Stimulated activated naive CD8-positive, alpha-beta T cell treated with anti-CD3 and anti-CD28 coated beads, Interleukin-15, Interleukin-2, amounts not matched to agents 100 ng/mL and 50 ng/mL, for 24 hours (primary cell): ENCODE measurements at regions not wholly inside any gene's neighbourhood (a gene's known extent, or its start where the extent isn't known, plus 50 kb on each side); places are given as distances from the start of the nearest gene placed in this dataset.

Experiments
- H3K27ac Mint-ChIP-seq: one replicate; pipeline ENCODE4 v1.8.0; 2021; ENCODE audit warnings: mild to moderate bottlenecking, mixed read lengths
- H3K27me3 Mint-ChIP-seq: one replicate; pipeline ENCODE4 v1.8.0; 2021; ENCODE audit warnings: mixed read lengths
- H3K36me3 Mint-ChIP-seq: one replicate; pipeline ENCODE4 v1.8.0; 2021; ENCODE audit warnings: low read depth, mixed read lengths
- H3K4me1 Mint-ChIP-seq: one replicate; pipeline ENCODE4 v1.8.0; 2021; ENCODE audit warnings: low read depth, mixed read lengths
- H3K4me3 Mint-ChIP-seq: one replicate; pipeline ENCODE4 v1.8.0; 2021; ENCODE audit warnings: mild to moderate bottlenecking, mixed read lengths
- H3K9me3 Mint-ChIP-seq: one replicate; pipeline ENCODE4 v1.8.0; 2021; ENCODE audit warnings: mixed read lengths

- Mint-ChIP-seq H3K4me1 (peaks cover 16% of the 10 kb centered on the region), H3K27ac (no peak overlapping the region), H3K9me3 (no peaks in the 10 kb centered on the region), H3K27me3 (peaks cover 28% of the 10 kb centered on the region), H3K4me3 (peak overlapping the region; percentile 80), H3K36me3 (no peaks in the 10 kb centered on the region)
Measured at GRCh38 chr14:89041257-89041582, 216.8 kb downstream of the TTC8 start.

GRCh38 chr14:89042021-89042420 lies 217.6 kb downstream of the TTC8 start:
- Mint-ChIP-seq H3K27me3 (peaks cover 30% of the 10 kb centered on the region), H3K9me3 (no peaks in the 10 kb centered on the region), H3K4me1 (peaks cover 16% of the 10 kb centered on the region), H3K36me3 (no peaks in the 10 kb centered on the region), H3K4me3 (no peak overlapping the region), H3K27ac (no peak overlapping the region)

- Mint-ChIP-seq H3K4me1 (no peaks in the 10 kb centered on the region), H3K4me3 (no peak overlapping the region), H3K27me3 (peaks cover 4% of the 10 kb centered on the region), H3K9me3 (peaks cover 3% of the 10 kb centered on the region), H3K27ac (no peak overlapping the region), H3K36me3 (no peaks in the 10 kb centered on the region)
Measured at GRCh38 chr14:89053303-89053702, 228.9 kb downstream of the TTC8 start.

GRCh38 chr14:89056394-89056793 lies 231.9 kb downstream of the TTC8 start:
- H3K9me3 Mint-ChIP-seq: peaks cover 3% of the 10 kb centered on the region
- no peaks in the 10 kb centered on the region for H3K27me3 Mint-ChIP-seq
- no peaks in the 10 kb centered on the region for H3K4me1 Mint-ChIP-seq
- no peaks in the 10 kb centered on the region for H3K36me3 Mint-ChIP-seq
- no peak overlapping the region for H3K4me3 Mint-ChIP-seq
- no peak overlapping the region for H3K27ac Mint-ChIP-seq

- Mint-ChIP-seq H3K27me3 (peaks cover 4% of the 10 kb centered on the region), H3K4me1 (no peaks in the 10 kb centered on the region), H3K9me3 (no peaks in the 10 kb centered on the region), H3K4me3 (no peak overlapping the region), H3K36me3 (no peaks in the 10 kb centered on the region), H3K27ac (no peak overlapping the region)
Measured at GRCh38 chr14:89058697-89059096, 234.2 kb downstream of the TTC8 start.

GRCh38 chr14:89060191-89060590 lies 235.7 kb downstream of the TTC8 start:
- no peak overlapping the region for H3K27ac Mint-ChIP-seq
- H3K4me1 Mint-ChIP-seq: no peaks in the 10 kb centered on the region
- no peaks in the 10 kb centered on the region for H3K36me3 Mint-ChIP-seq
- H3K4me3 Mint-ChIP-seq: no peak overlapping the region
- peaks cover 11% of the 10 kb centered on the region for H3K27me3 Mint-ChIP-seq
- H3K9me3 Mint-ChIP-seq: no peaks in the 10 kb centered on the region

GRCh38 chr14:89061696-89062095 lies 237.2 kb downstream of the TTC8 start:
- H3K27me3 Mint-ChIP-seq: peaks cover 11% of the 10 kb centered on the region
- no peaks in the 10 kb centered on the region for H3K9me3 Mint-ChIP-seq
- H3K4me3 Mint-ChIP-seq: no peak overlapping the region
- no peaks in the 10 kb centered on the region for H3K36me3 Mint-ChIP-seq
- H3K27ac Mint-ChIP-seq: no peak overlapping the region
- H3K4me1 Mint-ChIP-seq: peaks cover 3% of the 10 kb centered on the region

- Mint-ChIP-seq H3K9me3 (no peaks in the 10 kb centered on the region), H3K27ac (no peak overlapping the region), H3K36me3 (no peaks in the 10 kb centered on the region), H3K4me1 (peaks cover 15% of the 10 kb centered on the region), H3K27me3 (peaks cover 13% of the 10 kb centered on the region), H3K4me3 (no peak overlapping the region)
Measured at GRCh38 chr14:89065879-89066278, 241.4 kb downstream of the TTC8 start.

GRCh38 chr14:89067293-89067972 lies 243.0 kb downstream of the TTC8 start:
- Mint-ChIP-seq H3K27ac (no peak overlapping the region), H3K36me3 (no peaks in the 10 kb centered on the region), H3K27me3 (peaks cover 18% of the 10 kb centered on the region), H3K4me3 (no peak overlapping the region), H3K4me1 (peaks cover 15% of the 10 kb centered on the region), H3K9me3 (no peaks in the 10 kb centered on the region)

GRCh38 chr14:89078021-89078795 lies 253.8 kb downstream of the TTC8 start:
- Mint-ChIP-seq H3K36me3 (no peaks in the 10 kb centered on the region), H3K27ac (no peak overlapping the region), H3K4me1 (no peaks in the 10 kb centered on the region), H3K27me3 (peaks cover 3% of the 10 kb centered on the region), H3K9me3 (no peaks in the 10 kb centered on the region), H3K4me3 (no peak overlapping the region)

- Mint-ChIP-seq H3K27ac (no peak overlapping the region), H3K9me3 (no peaks in the 10 kb centered on the region), H3K4me3 (no peak overlapping the region), H3K36me3 (no peaks in the 10 kb centered on the region), H3K4me1 (no peaks in the 10 kb centered on the region), H3K27me3 (peaks cover 4% of the 10 kb centered on the region)
Measured at GRCh38 chr14:89085231-89085731, 260.8 kb downstream of the TTC8 start.

- Mint-ChIP-seq H3K4me3 (no peak overlapping the region), H3K27me3 (peaks cover 4% of the 10 kb centered on the region), H3K27ac (no peak overlapping the region), H3K4me1 (no peaks in the 10 kb centered on the region), H3K9me3 (no peaks in the 10 kb centered on the region), H3K36me3 (no peaks in the 10 kb centered on the region)
Measured at GRCh38 chr14:89085737-89086382, 261.4 kb downstream of the TTC8 start.

GRCh38 chr14:89088530-89088929 lies 264.1 kb downstream of the TTC8 start:
- Mint-ChIP-seq H3K36me3 (no peaks in the 10 kb centered on the region), H3K4me3 (no peak overlapping the region), H3K9me3 (no peaks in the 10 kb centered on the region), H3K27ac (no peak overlapping the region), H3K27me3 (peaks cover 11% of the 10 kb centered on the region), H3K4me1 (no peaks in the 10 kb centered on the region)

- Mint-ChIP-seq H3K36me3 (no peaks in the 10 kb centered on the region), H3K4me1 (no peaks in the 10 kb centered on the region), H3K4me3 (no peak overlapping the region), H3K27me3 (peaks cover 7% of the 10 kb centered on the region), H3K27ac (no peak overlapping the region), H3K9me3 (no peaks in the 10 kb centered on the region)
Measured at GRCh38 chr14:89089330-89089729, 264.9 kb downstream of the TTC8 start.

- Mint-ChIP-seq H3K36me3 (no peaks in the 10 kb centered on the region), H3K9me3 (no peaks in the 10 kb centered on the region), H3K27ac (no peak overlapping the region), H3K4me1 (no peaks in the 10 kb centered on the region), H3K4me3 (no peak overlapping the region), H3K27me3 (peaks cover 7% of the 10 kb centered on the region)
Measured at GRCh38 chr14:89091781-89092180, 267.3 kb downstream of the TTC8 start.
